ENCODE measurements at regions not wholly inside any gene's neighbourhood (a gene's known extent, or its start where the extent isn't known, plus 50 kb on each side); places are given as distances from the start of the nearest gene placed in this dataset.
"Not testable (repeated sequence)": the region's sequence is repeated elsewhere in the genome, so short reads cannot be mapped to it uniquely, and the experiment has no call there.

- Mint-ChIP-seq H3K4me3 (ENCODE audit: low read depth) (no peak overlapping the region), H3K36me3 (ENCODE audit: insufficient read depth) (no peaks in the 10 kb centered on the region), H3K27ac (no peak overlapping the region), H3K9me3 (ENCODE audit: low read depth) (no peaks in the 10 kb centered on the region), H3K4me1 (ENCODE audit: low read depth) (peaks cover 2% of the 10 kb centered on the region), H3K27me3 (peaks cover 27% of the 10 kb centered on the region)
- TF ChIP-seq, protein P1, sequence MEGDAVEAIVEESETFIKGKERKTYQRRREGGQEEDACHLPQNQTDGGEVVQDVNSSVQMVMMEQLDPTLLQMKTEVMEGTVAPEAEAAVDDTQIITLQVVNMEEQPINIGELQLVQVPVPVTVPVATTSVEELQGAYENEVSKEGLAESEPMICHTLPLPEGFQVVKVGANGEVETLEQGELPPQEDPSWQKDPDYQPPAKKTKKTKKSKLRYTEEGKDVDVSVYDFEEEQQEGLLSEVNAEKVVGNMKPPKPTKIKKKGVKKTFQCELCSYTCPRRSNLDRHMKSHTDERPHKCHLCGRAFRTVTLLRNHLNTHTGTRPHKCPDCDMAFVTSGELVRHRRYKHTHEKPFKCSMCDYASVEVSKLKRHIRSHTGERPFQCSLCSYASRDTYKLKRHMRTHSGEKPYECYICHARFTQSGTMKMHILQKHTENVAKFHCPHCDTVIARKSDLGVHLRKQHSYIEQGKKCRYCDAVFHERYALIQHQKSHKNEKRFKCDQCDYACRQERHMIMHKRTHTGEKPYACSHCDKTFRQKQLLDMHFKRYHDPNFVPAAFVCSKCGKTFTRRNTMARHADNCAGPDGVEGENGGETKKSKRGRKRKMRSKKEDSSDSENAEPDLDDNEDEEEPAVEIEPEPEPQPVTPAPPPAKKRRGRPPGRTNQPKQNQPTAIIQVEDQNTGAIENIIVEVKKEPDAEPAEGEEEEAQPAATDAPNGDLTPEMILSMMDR (IDR thresholded peaks at IDR 0.05; ENCODE audit: unreplicated experiment) = no peak
- DNase-seq (ENCODE audit: low spot score, unreplicated experiment) = no peak
Observed at GRCh38 chr9:89951675-89952074, 346.9 kb downstream of the GADD45G start.

- TF ChIP-seq, protein P1 (IDR thresholded peaks at IDR 0.05; ENCODE audit: unreplicated experiment) = no peak
- Mint-ChIP-seq H3K27me3 (peaks cover 23% of the 10 kb centered on the region), H3K4me1 (ENCODE audit: low read depth) (peaks cover 2% of the 10 kb centered on the region), H3K4me3 (ENCODE audit: low read depth) (no peak overlapping the region), H3K36me3 (ENCODE audit: insufficient read depth) (no peaks in the 10 kb centered on the region), H3K9me3 (ENCODE audit: low read depth) (no peaks in the 10 kb centered on the region), H3K27ac (no peak overlapping the region)
- no peak for DNase-seq (ENCODE audit: low spot score, unreplicated experiment)
Observed at GRCh38 chr9:89952401-89952800, 347.6 kb downstream of the GADD45G start.

- not testable (repeated sequence) for H3K36me3 Mint-ChIP-seq (ENCODE audit: insufficient read depth); H3K4me1 Mint-ChIP-seq (ENCODE audit: low read depth); H3K27ac Mint-ChIP-seq; H3K4me3 Mint-ChIP-seq (ENCODE audit: low read depth); DNase-seq (ENCODE audit: low spot score, unreplicated experiment); H3K9me3 Mint-ChIP-seq (ENCODE audit: low read depth)
- H3K27me3 Mint-ChIP-seq = peaks cover 25% of the 10 kb centered on the region
Observed at GRCh38 chr9:89953263-89953662, 348.5 kb downstream of the GADD45G start.

DNA sequence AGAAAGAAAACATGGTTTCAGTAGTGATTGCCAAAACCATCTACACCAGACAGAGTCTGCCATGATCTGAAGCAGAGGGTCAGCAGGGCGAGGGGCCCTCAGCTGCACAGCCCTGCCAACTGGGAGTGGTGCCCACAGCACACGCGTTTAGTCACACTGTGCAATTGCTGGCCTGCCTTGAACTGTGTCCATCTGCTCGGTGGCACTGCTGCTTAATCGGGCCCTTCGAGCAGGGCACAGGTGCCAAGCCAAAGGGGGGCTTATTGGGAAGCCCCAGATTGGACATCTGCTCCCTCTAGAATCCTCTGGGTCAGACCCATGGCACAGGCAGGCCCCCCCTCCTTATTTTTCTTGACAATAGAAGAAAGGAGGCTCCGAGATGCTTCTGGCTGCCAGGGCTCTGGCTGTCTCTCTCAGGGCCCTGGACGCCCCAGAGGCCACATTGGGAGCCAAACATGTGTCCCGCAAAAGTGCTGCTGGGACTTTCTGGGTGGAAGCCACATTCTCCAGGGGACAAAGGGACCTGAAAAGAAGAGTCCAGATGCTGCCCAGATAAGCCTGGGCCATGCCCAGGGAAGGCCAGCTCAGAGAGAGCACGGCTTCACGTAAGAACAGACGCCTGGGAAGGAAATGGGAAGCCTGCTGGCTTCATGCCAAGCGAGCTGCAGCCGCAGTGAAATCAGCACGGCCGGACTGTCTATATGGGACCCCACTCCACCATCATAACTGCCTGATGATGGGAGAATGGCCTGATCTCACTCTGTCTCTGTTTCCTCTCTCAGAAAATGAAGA lies 349.2 kb downstream of the GADD45G start:
- H3K27ac Mint-ChIP-seq = no peak overlapping the region

GRCh38 chr9:89955144-89955543 lies 350.3 kb downstream of the GADD45G start:
- no peak overlapping the region for H3K27ac Mint-ChIP-seq
- no peaks in the 10 kb centered on the region for H3K9me3 Mint-ChIP-seq (ENCODE audit: low read depth)
- H3K36me3 Mint-ChIP-seq (ENCODE audit: insufficient read depth) = no peaks in the 10 kb centered on the region
- no peak for DNase-seq (ENCODE audit: low spot score, unreplicated experiment)
- peaks cover 2% of the 10 kb centered on the region for H3K4me1 Mint-ChIP-seq (ENCODE audit: low read depth)
- TF ChIP-seq, protein P1 (IDR thresholded peaks at IDR 0.05; ENCODE audit: unreplicated experiment) = no peak
- H3K4me3 Mint-ChIP-seq (ENCODE audit: low read depth) = no peak overlapping the region
- H3K27me3 Mint-ChIP-seq = peaks cover 17% of the 10 kb centered on the region

More for the DNA sequence above, 349.2 kb downstream of the GADD45G start:
- H3K9me3 Mint-ChIP-seq (ENCODE audit: low read depth) = no peaks in the 10 kb centered on the region
- H3K36me3 Mint-ChIP-seq (ENCODE audit: insufficient read depth) = no peaks in the 10 kb centered on the region
- DNase-seq (ENCODE audit: low spot score, unreplicated experiment) = no peak
- no peak overlapping the region for H3K4me3 Mint-ChIP-seq (ENCODE audit: low read depth)
- H3K4me1 Mint-ChIP-seq (ENCODE audit: low read depth) = peaks cover 2% of the 10 kb centered on the region
- TF ChIP-seq, protein P1 (IDR thresholded peaks at IDR 0.05; ENCODE audit: unreplicated experiment) = no peak
- H3K27me3 Mint-ChIP-seq = peaks cover 23% of the 10 kb centered on the region

DNA sequence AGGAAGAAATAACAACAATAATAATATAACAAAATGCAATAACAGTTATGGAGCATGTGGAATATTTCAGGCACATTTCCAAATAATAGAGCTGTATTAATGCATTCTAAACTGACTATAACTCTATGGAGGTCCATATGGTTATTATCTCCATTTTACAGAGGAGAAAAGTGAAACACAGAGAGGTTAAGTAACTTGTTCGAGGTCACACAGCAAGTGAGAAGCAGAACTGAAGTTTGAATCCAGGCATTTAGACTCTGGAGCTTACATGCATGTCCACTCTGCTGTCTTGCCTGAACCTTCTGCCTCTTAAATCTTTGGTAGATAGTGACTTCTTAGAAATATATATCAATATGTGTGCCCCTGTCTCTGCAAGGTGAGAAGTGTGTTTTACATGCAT lies 350.8 kb downstream of the GADD45G start:
- H3K9me3 Mint-ChIP-seq (ENCODE audit: low read depth) = no peaks in the 10 kb centered on the region
- DNase-seq (ENCODE audit: low spot score, unreplicated experiment) = no peak

More for the DNA sequence above, 350.8 kb downstream of the GADD45G start:
- peaks cover 13% of the 10 kb centered on the region for H3K27me3 Mint-ChIP-seq
- H3K27ac Mint-ChIP-seq = no peak overlapping the region
- no peak overlapping the region for H3K4me3 Mint-ChIP-seq (ENCODE audit: low read depth)
- TF ChIP-seq, protein P1 (IDR thresholded peaks at IDR 0.05; ENCODE audit: unreplicated experiment) = no peak
- peaks cover 2% of the 10 kb centered on the region for H3K4me1 Mint-ChIP-seq (ENCODE audit: low read depth)
- H3K36me3 Mint-ChIP-seq (ENCODE audit: insufficient read depth) = no peaks in the 10 kb centered on the region
